ENCODE measurements at regions not wholly inside any gene's neighbourhood (a gene's known extent, or its start where the extent isn't known, plus 50 kb on each side); places are given as distances from the start of the nearest gene placed in this dataset.

- no peak for DNase-seq
Observed at GRCh38 chr14:62599616-62600385, 445.5 kb downstream of the KCNH5 start.

DNA sequence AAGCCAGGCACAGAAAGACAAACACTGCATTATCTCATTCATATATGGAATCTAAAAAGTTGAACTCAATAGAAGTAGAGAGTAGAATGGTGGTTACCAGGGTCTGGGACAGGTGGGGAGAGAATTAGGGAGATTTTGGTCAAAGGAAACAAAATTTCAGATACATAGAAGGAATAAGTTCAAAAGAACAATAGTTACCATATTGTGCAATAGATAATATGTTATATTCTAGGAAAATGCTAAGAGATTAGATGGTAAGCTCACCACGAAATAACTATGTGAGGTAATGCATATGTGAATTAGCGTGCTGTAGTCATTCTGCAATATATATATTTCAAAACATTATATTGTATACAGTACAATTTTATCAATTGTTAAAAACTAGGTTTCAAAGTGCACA is 442.5 kb downstream of the KCNH5 start:
- DNase-seq: no peak

GRCh38 chr14:62604524-62604923 is 440.7 kb downstream of the KCNH5 start:
- DNase-seq: no peak

GRCh38 chr14:62614122-62614521 is 431.1 kb downstream of the KCNH5 start:
- DNase-seq: no peak

DNA sequence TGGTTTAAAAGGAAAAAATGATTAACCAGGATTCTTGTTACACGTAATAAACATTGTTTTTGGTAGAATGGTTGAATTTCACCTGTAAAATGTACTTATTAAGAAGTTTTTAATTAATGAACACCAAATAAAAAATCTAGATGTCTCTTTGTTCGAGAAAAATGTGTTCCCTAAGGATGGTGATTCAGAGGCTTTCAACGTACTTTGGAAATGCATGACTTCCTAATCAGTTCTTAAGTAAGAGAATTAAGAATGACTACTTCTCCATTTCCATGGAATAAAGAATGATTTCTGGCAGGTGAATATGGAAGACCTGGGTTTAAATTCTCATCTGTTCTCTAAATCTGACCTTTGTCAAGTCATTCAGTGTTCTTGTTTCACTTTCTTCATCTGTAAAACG is 428.6 kb downstream of the KCNH5 start:
- DNase-seq: no peak

- no peak for DNase-seq
Observed at GRCh38 chr14:62626416-62626815, 418.8 kb downstream of the KCNH5 start.

DNA sequence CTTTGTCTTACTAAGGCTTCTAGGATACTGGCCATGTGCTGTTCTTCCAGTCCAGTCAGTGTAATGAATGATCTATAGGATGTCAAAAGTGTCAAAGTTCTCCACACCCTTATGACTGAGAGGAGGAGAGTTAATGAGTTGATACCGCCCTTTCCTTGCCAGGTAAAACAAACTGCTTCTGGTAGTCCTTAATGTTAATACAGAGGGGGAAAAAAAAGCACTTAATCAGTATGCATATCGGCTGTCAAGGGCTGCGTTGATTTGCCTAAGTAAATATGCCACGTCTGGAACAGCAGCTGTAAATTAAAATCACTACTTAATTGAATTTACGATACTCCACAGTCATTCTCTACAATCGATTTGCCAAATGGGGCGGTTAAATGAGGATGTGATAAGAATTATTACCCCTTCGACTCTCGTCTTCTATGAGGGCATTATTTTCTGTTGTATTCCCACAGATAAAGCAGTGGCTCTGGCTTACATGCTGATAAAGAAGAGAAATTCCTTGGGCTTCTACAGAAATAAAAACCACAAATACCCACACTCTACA is 416.0 kb downstream of the KCNH5 start:
- no peak for DNase-seq

DNA sequence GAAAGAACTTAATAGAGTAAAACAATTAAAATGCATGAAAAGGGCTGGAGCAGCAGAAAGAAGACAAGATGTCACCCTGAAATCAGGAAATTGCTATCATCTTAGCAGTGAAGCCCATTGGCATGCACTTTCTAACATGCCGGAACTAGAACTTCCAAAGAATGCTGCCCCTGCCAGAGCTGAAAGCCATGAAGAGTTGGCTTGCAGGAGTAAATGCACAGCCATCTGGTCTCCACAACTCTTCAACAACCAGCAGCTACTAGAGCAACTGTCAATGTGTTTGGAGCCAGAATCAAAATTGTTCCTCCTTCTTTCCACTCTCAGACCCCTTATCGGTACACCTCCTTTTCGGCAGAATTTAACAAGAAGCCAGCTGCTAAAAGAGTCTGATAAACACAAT is 414.1 kb downstream of the KCNH5 start:
- no peak for DNase-seq

GRCh38 chr14:62632771-62633170 is 412.5 kb downstream of the KCNH5 start:
- DNase-seq: no peak

DNA sequence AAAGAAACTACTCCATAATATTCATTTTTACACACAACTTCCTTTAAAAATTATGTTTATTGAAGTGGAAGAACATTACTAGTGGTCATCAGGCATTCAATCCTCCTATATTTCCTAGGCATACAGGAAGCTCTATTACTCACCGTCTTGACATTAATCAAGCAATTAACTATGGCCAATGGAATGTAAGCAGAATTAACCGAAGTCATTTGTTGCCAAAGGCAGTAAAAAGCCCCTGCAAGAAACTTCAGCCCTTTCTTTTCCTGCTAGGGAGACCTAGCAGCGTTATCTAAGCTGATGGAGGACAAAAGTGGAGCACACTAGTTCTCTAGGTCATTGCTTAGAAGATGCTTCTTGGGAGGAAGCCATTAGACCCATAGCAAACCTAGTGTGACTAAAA is 399.6 kb downstream of the KCNH5 start:
- DNase-seq: no peak
